ACHN (cell line): ENCODE measurements at regions not wholly inside any gene's neighbourhood (a gene's known extent, or its start where the extent isn't known, plus 50 kb on each side); places are given as distances from the start of the nearest gene placed in this dataset.
"Not testable (repeated sequence)": the region's sequence is repeated elsewhere in the genome, so short reads cannot be mapped to it uniquely, and the experiment has no call there.

Source experiments
- DNase-seq: peaks from one replicate; pipeline ENCODE4 v3.0.0-alpha.2; 2015
- in situ Hi-C: cut with HindIII; loops from 2 replicates; pipeline ENCODE4 v1.10.0; 2017; ENCODE audit warnings: low sequenced_read_pairs, low pct_ligation_motif_present, low pct_unique_long_range_greater_than_20kb

DNA sequence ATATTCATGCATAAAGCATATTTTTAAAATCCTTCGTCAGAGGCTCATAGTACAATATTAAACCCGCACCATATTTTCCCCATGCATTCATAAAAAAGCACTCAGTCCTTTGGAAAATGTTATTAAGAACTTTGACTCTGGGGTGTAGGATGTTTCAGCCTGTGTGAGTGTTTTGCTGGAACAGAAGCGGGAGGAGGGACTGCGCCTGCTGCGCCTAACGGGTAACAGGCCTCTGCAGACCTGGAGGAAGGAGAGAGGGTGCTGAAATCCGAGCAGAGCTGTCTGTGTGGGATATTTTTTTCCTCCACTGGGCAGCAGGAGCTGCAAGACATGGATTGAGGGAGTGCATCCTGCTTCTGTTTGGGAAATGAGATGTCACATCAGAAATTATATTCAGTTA lies 483.0 kb downstream of the BRD1 start:
- no peak for DNase-seq
- in situ Hi-C loops = no loop called here

DNA sequence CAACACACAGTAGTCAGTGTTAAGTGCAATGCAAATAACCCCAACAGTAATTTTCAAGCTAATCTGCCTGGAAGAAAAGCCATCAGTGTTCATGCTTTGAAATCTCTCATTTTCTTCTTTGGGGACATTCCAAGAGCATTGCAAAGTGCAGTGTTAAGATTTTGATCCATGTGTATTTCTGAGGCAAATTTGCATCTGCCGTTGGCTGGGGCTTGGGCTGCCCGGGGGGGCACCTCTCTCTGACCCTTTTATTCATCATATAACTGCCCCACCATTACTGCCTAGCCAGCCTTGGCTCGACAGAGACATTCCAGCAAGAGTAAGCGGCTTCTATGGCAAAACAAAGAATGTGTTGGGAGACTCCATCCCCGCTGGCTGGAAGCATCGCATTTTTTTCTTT lies 483.5 kb downstream of the BRD1 start:
- DNase-seq = no peak
- in situ Hi-C loops = no loop called here

DNA sequence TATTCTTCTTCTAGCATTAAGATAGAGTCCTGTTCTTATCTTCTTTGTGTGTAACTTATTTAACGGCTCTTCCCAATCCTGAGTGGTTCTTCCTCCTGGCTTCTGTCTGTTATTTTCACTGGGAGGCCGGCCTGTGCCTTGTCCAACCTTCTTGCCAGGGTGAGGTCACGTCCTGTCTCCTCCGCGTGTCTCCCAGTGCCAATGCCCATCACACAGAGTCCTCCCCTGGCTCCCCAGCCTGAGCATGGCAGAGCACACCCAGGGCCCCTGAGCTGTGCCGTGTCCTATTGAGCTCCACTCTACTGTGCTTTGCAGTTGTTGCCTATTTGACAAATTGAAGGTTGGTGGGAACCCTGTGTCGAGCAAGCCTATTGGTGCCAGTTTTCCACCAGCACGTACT lies 487.3 kb downstream of the BRD1 start:
- DNase-seq = no peak
- in situ Hi-C loops = no loop called here

DNA sequence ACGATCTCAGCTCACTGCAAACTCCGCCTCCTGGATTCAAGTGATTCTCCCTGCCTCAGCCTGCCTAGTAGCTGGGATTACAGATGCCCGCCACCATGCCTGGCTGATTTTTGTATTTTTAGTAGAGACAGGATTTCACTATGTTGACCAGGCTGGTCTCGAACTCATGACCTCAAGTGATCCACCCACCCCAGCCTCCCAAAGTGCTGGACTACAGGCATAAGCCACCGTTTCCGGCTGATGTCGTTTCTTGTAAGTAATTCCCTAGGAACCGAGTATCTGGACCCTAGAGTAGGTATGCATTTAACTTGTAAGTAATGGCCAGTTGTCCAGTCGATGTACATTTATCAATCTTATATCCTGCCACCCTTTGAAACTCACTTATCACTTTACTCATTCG lies 491.2 kb downstream of the BRD1 start:
- in situ Hi-C loops, DNase-seq: not testable (repeated sequence)

DNA sequence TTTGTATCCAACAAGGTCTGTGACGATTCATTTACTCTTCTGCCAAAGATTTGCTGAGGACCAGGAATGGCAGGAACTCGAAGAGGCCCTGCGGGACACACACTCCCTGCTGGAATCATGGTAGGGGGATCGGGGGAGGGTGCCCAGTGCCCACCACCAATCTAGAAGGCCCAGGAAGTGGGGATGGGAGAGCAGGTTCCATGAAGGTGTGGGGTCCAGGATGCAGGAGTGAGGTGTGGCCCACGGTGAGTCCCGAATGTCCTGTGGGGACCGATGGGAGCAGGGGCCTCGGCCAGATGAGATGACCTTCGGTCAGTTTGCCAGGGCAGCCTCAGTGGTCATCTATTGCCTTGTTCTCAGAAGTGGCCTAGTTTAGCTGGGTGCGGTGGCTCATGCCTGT lies 492.7 kb downstream of the BRD1 start:
- in situ Hi-C loops = no loop called here
- no peak for DNase-seq

DNA sequence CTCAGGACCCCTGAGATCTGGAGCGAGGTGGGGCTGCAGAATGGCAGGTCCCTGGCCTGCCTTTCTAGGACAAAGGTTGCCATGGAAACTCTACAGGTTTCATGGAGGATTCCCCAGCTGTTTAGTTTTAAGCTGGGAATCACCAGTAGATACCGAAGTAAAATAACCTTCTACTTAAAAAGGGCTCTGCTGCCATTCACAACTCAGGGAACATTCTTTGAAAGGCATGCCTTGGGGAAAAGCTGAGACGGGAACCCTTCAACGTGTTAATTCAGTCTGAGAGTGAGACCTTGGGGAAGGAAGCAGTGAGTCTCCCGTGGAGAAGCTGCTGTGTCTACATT lies 493.3 kb downstream of the BRD1 start:
- in situ Hi-C loops = no loop called here
- DNase-seq = no peak

DNA sequence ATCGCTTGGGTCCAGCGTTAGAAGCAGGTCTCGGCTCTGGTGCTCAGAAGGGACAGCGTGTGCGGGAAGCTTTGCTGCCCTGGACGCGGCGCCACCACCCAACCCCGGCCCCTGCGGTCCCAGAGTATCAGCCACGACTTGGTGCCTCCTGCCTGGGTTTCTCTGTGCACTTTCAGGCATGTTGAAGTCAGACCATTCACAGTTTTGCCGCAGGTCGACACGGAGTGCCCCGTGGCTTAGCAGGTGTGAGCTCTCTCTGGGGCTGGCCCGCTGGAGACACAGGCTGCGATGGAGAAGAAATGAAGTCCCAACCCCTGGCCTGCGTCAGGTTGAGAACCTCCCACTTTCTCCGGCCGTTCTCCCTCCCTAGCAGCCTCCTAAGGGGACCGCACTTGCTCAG lies 494.5 kb downstream of the BRD1 start:
- no peak for DNase-seq
- in situ Hi-C loops = no loop called here

DNA sequence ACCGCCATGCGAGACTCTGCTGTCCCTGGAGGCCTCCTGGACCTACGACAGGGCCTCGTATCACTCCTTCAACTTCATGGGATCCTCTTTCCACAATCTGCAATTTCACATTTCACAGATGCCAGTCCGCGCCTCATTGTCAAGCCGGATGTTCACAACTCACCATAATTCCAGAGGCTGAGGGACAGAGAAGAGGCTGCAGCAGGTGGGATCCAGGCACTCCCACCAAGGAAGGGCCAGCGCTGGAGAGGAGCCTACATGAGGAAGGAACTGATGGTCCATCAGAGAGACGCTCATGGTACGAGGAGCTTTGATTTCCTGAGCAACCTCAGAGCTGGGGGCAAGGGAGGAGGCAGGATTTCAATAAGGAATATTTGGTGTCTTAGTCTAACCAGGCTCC lies 495.0 kb downstream of the BRD1 start:
- no peak for DNase-seq
- in situ Hi-C loops = no loop called here

DNA sequence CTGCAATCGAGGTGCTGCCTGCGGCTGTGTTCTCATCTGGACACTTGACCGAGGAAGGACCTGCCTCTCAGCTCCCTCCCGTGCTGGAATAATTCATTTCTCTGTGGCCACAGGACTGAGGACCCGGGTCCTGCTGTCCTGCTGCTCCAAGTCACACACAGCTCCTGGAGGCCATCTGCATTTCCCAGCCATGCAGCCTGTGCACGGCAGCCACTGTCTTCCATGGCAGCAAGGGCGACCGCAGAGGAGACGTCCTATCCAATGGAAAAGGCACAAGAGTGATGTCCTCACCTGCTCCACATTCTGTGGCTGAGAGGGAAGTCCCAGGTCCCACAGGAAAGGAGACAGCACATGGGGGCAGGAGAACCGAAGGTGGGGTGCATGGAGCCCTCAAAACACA lies 495.8 kb downstream of the BRD1 start:
- DNase-seq = no peak
- in situ Hi-C loops = no loop called here

DNA sequence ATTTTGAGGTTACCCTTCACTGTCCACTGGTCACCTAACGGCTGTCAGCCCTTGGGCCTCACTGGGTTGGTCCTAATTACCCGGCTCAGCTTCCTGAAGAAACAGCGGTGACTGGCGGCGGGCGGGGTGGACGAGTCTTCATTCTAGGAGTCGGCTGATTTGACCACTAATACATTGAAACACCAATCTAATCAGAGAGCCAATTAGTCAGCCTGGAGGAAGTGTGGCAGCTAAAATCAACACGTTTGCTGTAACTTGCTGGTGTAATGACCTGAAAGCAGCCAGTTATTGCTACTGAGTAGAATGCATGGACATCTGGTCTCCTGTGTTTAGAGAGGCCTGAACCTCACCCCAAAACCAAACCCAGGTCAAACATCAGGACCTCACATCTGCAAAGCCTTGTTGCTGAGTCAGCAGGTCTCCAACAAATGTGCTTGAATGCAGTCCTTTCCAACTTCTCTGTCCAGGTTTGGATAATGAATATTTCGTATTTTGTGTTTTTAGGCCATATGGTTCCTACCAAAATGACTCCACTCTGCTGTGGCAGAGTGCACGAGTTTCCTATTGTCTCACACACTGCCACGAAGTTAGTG lies 496.4 kb downstream of the BRD1 start:
- DNase-seq = no peak
- in situ Hi-C loops = no loop called here

DNA sequence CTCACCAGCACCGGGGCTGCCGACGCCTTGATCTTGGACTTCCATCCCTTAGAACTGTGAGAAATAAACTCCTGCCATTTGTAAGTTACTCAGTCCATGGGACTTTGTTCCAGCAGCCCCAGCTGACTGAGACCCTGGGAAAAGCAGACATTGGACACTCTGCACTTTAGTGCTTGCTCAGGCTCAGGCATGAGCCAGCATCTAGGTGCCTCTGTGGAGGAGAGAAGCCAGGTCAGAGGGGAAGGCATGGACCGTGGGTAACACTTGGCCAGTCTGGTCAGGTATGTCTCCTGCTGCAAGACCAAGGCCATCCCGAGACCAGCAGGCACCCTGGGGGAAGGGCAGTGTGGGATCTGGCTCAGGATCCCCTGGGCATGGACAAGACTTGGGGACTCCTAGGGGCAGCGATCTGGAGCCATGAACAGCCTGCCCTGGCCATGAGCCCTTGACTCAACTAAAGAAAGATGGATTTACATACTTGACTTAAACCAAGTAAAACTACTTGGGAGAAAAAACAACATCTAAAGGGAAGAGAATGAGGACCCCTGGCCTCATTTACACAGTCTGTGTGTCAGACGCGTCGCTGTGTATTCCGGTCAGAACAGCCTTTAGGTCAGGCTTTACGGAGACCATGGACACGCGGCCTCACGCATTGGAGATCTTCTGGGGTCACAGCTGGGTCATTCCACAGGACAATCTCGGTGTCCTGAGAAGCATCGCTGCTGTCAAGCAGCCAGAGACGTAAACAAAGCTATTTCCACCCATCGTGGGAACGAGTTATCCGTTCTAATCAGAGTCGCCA lies 497.1 kb downstream of the BRD1 start:
- in situ Hi-C loops = no loop called here

DNA sequence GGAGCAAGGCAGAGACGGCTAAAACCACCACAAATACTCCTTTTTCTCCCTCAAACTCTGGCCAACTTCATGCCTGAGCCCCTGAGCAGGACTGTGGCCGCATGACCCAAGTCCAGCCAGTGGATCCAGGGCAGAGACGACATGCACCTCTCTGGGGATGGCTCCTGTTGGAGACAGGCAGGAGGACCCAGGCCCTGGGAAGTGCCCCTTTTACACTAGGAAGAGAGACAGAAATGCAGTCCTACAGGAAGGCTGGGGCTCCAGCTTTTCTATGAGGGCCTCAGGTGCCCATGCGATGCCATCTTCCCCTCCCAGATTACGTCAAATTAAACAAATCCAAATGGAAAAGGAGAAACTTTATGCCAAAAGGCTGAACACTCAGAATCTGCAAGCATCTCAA lies 498.0 kb downstream of the BRD1 start:
- in situ Hi-C loops = no loop called here
- DNase-seq = no peak

More for the DNA sequence above, 497.1 kb downstream of the BRD1 start:
- DNase-seq = no peak

DNA sequence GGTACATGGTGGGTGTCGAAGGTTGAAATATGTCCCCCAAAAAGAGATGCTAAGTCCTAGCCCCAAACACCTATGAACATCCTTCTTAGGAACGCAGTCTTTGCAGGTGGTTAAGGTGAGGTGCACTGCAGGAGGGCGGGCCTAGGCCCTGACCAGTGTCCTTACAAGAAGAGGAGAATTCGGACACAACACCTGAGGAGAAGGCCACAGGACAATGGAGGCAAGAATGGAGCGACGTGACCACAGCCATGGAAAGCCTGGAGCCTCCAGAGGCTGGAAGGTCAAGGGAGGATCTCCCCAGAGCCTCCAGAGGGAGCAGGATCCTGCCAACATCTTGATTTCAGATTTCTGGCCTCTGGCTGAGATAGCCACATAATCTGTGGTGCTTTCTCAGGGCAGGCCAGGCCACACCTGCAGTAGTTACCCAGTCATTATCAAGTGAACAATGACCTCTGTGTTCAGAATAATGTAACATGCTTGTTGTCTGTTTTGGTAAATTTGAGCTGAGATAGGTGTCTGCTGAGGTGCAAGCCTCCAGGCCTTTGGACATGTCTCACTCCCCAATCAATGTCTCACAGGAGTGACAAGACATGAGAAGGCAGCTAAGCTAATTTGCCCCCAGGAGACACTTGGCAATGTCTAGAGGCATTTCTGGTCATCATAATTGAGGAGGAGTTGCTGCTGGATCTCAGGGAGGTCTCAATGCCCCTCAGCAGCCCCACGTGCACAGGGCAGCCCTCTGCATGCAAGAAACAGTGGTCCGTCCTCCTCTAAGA lies 498.9 kb downstream of the BRD1 start:
- no peak for DNase-seq
- in situ Hi-C loops = no loop called here

DNA sequence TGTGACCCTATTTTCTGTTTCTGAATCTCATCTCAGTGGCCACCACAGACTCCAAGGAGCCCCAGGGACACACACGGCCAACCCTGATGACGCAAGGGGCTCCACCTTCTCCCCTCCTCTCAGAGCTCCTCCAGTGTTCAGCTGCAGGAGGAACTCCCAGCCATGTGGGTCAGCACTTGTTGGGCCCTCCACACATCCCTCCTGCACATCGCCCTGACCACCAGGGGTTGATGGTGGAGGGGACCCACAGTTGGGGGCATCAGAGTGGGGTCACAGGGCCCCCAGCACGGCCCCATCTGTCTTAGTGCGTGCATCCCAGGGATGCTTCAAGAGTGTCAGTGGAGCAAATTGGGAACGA lies 499.6 kb downstream of the BRD1 start:
- in situ Hi-C loops = no loop called here

DNA sequence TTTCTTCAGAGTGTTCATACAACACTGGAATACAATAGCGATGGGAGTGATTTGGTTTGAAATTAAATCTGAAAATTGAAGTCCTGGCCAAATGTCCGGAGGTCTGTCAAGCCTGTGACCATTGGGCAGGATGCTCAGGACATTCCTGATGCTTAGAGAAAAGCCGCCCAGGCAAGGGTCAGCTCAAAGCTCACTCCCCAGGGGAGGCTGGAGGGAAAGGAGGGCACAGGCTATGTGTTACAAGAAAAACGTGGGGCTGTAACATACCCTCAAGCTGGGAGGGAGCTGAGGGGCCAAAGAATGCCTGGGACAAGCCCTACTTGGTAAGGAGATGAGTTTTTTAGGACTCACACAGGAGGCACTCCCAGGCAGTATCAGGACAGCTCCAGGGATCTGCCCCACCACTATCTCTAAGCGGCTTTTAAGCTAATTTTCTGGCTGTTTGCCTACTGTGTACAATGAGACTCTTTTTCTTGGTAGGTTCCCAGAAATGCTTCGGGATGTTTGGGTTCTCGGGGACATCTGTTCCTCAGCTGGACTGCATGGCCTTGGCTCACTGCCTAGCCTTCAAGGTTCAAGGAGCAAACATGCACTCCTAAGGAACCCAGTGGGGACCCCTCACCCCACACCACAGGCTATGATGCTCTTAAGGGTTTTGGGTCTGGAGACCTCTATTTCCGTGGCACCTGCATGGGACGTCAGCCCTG lies 500.1 kb downstream of the BRD1 start:
- in situ Hi-C loops = no loop called here
- DNase-seq = no peak

More for the DNA sequence above, 499.6 kb downstream of the BRD1 start:
- DNase-seq = no peak

DNA sequence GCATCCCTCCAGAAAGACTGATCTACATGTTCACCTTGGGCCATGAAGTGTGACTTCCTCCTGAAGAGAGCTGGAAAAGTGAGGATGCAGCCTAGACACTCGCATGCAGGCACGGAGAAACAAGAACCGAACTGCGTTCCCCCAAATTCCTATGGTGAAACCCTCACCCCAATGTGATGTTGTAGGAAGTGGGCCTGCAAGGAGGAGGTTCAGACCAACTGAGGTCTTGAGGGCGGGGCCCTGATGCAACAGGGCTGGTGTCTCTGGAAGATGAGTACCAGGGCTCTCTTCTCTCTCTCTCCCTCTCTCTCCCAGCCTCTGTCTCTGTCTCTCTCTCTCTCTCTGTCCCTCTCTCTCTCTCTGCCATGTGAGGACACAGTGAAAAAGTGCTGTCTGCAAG lies 501.1 kb downstream of the BRD1 start:
- in situ Hi-C loops = no loop called here
- DNase-seq = no peak

DNA sequence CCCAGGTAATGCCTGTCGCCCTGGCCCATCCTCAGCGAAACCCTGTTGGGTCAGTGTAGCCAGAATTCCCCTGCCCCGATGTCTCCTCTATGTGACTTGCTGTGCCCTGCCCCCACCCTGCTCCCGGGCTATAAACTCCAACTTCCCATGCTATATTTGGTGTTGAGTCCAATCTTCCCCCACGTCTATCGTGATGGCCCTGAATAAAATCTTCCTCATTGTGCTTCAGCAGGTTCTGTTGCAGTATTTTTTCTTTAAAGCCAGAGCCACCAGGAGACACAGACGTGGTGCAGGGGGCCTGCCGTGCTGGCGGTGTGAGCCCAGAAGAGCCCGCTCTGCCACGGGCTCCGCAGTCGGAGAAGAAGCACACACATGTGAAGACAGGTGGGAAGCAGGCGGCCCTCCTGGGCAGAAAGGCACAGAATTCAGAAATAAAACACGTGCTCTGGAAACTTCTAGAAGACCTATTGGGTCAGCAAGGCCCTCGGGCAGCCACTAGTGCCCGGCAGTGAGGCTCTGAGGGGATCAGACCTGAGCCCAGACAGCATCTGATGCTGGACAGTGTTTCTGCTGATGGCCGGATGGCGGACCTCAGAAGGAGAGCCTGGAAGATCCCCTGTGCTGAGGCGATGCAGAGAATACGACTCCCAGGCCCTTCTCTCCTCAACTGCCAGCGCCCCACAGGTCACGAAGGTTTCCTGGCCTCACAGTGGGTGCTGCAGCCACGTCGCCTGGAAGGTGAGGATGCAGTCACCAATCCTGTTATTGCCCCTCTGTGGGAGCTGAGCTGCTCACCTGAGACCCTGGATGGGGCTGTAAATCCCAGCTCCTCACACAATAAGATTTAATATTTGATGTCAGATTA lies 501.9 kb downstream of the BRD1 start:
- in situ Hi-C loops = no loop called here
- no peak for DNase-seq
